HUDEP-2 (cell line): ENCODE measurements at regions not wholly inside any gene's neighbourhood (a gene's known extent, or its start where the extent isn't known, plus 50 kb on each side); places are given as distances from the start of the nearest gene placed in this dataset.

Experiments used
- DNase-seq, 76 experiments: peaks; one replicate each; lab custom pipeline; 2025; ENCODE audit not compliant: unreplicated experiment in 76 of 76; lab: John Stamatoyannopoulos, UW

- DNase-seq = no peak
Measured at GRCh38 chr20:12020846-12021245, 103.2 kb downstream of the BTBD3 start.

- no peak for DNase-seq
Measured at GRCh38 chr20:12022126-12022525, 104.4 kb downstream of the BTBD3 start.

- DNase-seq = no peak
Measured at GRCh38 chr20:12023194-12023795, 105.6 kb downstream of the BTBD3 start.

- no peak for DNase-seq
Measured at GRCh38 chr20:12028771-12029170, 111.1 kb downstream of the BTBD3 start.

GRCh38 chr20:12030470-12030869 lies 112.8 kb downstream of the BTBD3 start:
- no peak for DNase-seq

- DNase-seq = no peak
Measured at GRCh38 chr20:12036142-12036541, 118.4 kb downstream of the BTBD3 start.

GRCh38 chr20:12037521-12037920 lies 119.8 kb downstream of the BTBD3 start:
- DNase-seq = no peak

GRCh38 chr20:12040261-12040660 lies 122.6 kb downstream of the BTBD3 start:
- DNase-seq = no peak

DNA sequence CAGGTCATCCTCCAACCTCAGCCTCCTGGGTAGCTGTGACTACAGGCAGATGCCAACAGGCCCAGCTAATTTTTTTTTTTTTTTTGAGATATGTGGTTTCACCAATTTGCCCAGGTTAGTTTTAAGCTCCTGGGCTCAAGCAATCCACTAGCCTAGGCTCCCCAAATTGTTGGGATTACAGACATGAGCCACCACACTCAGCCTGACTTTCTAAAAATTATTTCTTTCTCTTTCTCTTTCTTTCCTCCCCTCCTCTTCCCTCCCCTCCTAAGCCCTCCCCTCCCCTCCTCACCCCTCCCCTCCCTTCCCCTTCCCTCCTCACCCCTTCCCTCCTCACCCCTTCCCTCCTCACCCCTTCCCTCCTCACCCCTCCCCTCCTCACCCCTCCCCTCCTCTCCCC lies 127.3 kb downstream of the BTBD3 start:
- no peak for DNase-seq

GRCh38 chr20:12047838-12048432 lies 130.2 kb downstream of the BTBD3 start:
- DNase-seq = no peak

DNA sequence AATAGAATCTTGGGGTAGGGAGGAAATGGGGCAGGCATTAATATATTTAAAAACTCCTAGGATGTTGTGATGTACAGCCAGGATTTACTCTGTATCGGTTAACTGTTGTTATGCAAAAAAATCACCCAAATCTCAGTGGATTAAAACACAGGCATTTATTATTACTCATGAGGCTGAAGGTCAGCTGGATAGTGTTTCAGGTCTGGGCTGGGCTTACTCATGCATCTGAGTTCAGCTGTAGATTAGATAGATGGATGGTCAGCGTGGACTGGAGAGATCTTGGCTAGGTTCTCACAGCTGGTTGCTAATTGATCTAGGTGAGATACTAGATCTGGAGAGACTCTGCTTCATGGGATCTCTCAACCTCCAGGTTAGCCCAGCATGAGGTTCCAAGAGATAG lies 131.4 kb downstream of the BTBD3 start:
- no peak for DNase-seq

DNA sequence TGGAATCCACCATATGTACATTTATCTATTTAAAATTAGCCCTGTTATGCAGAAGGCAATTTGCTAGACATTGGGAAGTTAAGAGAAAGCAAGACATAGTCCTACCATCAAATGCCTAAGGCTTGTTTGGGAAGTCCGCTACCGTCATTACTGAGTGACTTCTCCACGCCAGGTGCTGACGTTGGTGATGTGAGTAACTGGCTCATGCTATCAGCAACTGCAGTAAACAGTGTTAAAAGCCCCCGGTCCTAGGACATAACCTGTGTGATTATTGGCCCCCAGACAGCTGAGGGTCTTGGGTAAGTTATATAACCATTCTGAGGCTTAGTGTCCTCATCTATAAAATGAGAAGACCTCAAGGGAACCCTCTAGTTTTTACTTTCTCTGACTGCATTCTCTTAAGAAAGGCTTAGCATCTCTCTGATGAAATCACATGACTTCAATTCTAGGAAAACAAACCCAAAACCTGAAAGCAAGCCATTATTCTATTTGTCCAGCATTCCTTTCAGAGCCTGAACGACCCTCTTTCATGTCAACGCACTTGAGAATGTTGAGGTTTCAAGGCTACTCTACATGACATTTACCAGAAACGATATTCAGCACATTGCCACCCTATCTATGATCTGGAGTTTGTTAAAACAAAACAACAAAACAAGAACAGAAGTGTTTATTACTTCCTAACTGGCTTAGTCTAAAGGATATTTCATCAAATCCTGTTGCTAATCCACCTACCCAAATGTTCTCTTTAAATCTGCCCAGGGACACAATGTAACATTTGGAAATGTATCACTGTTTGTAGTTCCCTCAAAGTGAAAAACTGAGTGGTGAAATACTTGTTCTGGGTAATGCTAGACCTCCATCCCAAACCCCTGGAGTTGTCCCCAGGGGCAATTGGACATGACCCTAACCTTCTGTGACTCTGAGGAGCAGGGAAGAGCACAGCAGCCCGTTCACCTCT lies 133.8 kb downstream of the BTBD3 start:
- no peak for DNase-seq

DNA sequence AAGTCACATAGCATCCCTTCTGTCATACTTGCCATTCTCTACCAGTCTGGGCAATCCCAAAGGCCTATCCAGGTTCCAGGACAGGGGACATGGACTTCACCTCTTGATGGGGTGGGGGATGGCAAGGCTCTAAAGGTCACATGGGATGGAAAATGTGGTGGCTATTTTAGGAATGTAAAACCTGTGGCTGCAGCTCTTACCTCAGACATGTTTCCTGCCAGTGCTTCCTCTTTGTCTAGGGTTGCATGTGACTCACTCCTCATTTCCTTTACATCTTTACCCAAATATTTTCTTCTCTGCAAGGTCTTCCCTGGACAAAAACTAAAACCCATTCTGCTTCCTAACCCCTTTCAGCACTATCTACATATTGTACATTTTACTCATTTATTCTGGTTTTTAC lies 135.7 kb downstream of the BTBD3 start:
- DNase-seq = no peak

GRCh38 chr20:12054556-12054955 lies 136.9 kb downstream of the BTBD3 start:
- DNase-seq = no peak

- DNase-seq = no peak
Measured at GRCh38 chr20:12055161-12055560, 137.5 kb downstream of the BTBD3 start.

GRCh38 chr20:12056839-12057238 lies 139.1 kb downstream of the BTBD3 start:
- no peak for DNase-seq

- no peak for DNase-seq
Measured at GRCh38 chr20:12057778-12058177, 140.1 kb downstream of the BTBD3 start.

DNA sequence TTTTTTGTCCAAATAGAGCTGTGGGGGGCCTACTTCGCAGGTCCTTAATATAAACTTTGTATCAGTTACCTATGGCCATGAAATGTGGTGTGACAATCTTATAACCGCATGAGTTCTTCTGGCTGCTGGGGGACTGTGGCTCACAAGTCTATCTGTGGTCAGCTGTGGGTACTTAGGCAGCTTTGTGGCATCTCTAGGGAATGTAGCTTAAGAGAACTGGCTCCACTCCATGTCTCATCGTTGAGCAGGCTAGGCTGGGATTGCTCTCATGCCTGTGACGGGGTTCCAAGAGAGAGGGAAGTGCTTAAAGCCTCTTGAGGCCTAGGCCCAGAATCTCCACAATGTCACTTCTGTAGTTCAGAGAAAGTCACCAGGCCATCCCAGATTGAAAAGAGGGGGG lies 140.5 kb downstream of the BTBD3 start:
- DNase-seq = no peak

GRCh38 chr20:12061466-12061865 lies 143.8 kb downstream of the BTBD3 start:
- DNase-seq = no peak

DNA sequence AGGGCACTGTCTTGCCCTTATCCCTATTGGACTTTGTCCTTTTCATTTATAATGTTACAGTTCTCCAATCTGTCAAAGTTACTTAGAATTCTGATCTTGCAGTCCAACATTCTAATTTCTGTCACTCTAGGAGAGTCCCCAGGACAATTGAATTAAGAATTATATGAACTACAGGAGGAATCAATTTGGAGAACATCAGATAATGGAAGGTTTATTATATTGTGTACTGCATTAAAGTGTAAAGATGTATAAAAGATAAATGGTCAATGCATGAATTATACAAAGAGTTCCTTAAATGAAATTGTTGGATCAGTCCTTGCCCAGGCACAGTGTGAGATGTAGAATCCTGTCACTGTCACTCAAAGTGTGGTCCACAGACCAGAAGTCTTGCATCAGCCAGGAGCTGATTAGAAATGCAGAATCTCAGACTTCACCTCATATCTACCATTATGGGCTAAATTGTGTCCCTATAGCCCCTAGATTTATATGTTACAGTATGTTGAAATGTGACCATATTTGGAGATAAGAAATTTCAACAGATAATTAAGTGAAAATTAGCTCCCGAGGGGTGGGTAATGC lies 145.5 kb downstream of the BTBD3 start:
- DNase-seq = no peak

DNA sequence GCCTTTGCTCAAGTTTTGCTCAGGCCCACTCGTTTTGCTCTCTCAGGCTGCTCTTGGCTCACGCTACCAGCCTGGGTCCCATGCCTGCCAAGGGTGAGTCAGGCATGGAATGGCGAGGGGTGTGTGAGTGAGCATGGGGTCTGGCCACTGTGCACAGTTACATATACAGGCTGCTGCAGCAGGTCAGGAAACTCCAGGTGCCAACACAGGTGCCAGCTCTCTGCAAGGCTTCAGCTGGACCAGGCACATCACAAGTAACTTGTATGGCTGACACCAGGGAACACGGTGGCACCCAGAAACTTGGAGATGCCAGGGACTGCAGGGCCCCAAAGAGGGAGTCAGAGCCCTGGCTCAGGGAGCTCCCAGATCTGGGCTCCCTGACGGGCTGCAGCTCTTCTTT lies 146.8 kb downstream of the BTBD3 start:
- no peak for DNase-seq
